Stimulated activated CD8-positive, alpha-beta memory T cell treated with anti-CD3 and anti-CD28 coated beads, Interleukin-4, amount 100 ng/mL, for 1 hour (primary cell): ENCODE measurements at regions not wholly inside any gene's neighbourhood (a gene's known extent, or its start where the extent isn't known, plus 50 kb on each side); places are given as distances from the start of the nearest gene placed in this dataset.

ENCODE experiments used
- DNase-seq, 2 donors: peaks; one replicate each; pipeline ENCODE4 v3.0.0-alpha.2; 2020; ENCODE audit warnings: low read depth in 2 of 2, low spot score in 1 of 2

DNA sequence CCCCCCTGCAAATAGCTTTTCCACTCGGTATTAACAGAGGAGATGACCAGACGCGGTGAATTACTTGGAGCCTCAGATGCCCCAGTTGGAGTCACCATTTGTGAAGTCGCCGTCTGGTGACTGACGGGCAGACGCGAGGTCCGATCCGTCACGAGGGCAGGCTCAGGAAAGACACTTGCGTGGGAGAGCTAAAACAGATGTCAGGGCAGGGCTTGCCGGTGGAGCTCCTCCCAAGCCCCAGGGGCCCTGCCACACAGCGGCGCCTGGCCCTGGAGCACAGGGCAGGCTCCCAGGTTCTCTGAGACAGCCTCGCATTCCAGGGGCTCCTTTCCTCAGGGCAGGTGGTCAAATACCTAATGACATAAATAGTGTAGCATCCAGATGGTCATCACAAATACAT, 348.3 kb downstream of the C16orf95 start:
- DNase-seq, result no peak

DNA sequence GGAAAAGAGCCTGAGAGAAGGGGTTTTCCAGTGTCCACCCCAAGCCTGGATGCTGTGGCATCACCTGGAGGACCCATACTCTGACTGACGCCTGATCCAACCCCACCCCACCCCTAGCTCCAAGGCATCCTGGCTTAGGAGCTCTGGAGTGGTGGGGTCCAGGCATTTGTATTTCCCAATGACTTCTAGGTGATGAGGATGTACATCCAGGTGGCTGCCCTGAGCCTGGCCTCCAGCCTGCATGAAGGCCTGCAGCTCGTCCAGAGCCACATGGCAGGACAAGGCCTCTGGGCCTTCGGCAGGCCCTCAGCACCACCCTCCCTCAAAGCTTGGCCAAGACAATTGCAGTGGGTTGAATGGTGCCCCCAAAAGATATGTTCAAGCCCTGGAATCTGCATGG, 347.5 kb downstream of the C16orf95 start:
- no peak for DNase-seq

DNA sequence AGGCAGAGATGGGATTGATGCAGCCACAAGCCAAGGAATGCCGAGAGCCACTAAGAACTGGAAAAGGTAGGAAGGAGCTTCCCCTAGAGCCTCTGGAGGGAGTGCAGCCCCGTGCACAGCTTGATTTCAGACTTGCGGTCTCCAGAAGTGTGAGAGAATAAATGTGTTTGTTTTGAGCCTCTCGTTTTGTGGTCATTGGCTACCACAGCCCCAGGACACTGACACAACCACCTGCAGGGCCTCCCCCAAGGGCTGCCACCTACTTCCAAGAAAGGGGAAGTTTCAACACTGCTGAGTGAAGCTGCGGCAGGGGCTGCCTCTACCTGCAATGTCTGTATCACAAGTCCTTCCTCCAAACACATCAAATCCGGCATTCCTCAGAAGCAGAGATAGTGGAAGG, 346.9 kb downstream of the C16orf95 start:
- no peak for DNase-seq

DNA sequence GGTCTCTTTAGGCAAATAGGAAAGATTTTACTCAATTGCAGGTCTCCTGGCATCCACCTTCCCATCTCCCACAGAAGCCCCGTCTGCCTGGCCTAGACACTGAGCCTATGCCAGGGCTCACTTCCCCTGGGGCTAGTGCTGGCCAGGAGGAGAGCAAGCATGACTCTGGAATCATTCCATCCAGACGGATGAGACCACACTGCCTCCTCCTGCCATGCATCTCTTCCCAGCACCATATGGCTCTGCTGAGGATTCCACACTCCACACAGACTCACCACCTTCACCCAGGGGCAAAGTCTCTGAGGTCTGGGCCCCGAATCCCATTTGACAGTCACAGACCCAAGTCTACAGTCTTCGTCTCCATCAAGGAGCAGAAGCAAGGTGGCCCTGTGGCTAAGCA, 346.5 kb downstream of the C16orf95 start:
- DNase-seq, result no peak

DNA sequence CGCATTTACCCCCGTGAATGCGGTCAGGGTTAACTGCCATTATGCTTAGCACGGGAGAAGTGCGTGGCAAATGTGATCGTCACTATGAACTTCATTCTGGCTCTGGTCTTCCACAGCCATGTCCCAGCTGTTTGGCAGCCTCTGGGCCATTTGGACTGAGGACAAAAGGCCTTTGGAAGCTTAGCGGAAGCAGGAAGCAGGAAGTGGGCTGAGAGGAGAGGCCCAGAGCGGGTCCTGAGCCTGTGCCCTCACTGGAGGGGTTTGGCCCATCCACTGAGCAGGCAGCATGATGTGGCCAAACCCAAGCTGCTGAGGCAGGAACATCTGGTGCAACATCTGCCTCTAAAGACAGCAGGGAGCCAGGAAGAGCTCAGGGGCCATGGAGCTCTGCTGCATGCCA, 345.9 kb downstream of the C16orf95 start:
- no peak for DNase-seq

DNA sequence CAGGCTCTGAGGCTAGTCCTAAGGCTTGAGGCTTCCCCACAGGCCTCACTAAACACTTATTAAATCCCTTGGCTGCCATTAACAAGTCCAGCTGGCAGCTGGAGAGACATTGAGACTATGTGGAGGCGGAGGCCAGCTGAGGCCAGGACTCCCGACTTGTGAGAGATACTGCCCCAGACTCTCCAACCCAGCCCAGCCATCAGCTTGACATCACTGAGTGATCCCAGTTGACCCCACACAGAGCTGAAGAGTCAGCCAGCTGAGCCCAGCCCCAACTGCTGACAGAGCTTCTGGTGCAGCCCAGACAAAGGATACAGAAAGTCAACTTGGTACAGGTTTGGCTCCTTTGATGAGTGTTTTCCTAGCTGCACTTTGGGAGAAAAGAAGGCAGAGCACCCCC, 343.1 kb downstream of the C16orf95 start:
- DNase-seq, result no peak

DNA sequence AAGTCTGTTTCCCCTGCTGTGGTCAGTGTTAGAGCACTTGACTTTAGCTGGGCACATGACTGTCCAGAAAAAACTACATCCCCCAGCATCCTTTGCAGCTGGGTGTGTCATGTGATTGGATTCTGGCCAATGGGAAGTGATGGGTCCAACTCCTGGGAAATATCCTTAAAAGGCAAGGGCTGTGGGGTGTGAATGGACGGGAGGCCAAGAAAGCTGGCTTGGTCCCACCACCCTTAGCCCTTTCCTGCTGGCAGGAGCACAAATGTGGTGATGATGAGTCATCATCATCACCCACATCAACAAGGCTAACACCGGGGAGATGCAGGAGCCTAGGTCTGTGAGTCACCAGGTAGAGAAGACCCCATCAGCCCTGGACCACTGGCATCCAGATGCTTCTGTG, 341.7 kb downstream of the C16orf95 start:
- DNase-seq, result no peak

DNA sequence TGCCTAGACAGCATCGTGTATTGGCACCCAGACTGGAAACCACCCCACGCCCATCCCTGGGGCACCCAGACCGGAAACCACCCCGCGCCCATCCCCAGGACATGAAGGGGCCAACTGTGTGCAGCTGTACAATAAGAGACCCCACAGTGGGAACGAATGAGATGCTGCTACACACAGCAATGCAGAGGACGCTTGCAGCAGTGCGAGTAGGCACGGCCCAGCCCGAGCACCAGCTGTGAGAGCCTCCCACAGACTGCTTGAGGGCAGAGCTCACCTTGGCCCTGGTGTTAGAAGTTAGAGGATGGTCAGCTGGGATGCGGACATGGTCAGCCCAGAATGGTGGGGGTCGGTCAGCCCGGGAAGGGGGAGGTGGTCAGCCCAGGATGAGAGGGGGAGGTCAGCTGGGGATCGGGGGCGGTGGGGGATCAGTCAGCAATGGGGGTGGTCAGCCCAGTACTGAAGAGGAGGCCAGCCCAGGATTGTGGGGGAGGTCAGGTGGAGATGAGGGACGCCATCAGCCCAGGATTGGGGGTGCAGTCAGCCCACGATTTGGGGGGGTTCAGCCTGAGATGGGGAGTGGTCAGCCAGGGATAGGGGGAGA, 340.0 kb downstream of the C16orf95 start:
- no peak for DNase-seq

DNA sequence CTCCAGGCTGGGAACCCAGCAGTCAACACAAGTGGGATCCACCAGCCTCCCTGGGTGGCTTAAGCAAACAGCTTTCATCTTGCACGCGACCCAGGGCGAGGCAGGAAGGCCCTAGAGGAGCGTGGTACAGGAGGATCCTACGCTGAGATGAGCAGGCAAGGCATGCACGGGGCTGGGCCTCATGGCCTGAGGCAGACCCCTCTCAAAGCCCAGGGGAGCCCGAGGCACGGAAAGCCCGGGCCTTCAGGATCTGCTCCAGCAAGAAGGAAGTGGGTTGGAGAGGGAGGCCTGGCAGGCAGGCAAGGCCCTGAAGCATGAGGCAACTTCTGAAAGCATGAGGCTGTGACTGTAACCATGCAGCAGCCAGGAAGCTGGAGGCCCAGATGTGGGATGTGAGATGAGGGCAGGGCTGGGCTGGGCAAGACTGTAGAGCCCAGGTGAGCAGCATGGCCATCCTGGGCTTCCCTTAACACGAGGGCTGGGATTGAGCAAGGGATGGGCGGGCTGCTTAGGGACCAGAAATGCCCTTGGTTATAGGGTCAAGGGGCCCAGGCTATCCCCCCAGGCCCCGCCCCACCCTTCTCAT, 338.7 kb downstream of the C16orf95 start:
- no peak for DNase-seq

DNA sequence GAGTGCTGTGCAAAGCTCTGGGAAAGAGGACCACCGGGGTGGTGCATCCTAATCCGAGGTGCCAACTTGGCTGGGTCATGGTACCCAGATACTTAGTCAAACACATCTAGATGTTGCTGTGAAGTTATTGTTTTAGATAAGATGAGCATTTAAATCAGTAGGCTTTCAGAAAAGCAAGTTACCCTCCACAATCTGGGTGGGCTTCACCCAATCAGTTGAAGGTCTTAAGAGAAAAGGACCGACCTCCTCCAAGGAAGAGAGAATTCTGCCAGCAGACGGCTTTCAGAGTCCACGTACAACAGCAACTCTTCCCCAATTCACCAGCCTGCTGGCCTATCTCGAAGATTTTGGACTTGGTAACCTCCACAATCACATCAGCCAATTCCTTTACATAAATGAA, 338.1 kb downstream of the C16orf95 start:
- DNase-seq, result no peak

DNA sequence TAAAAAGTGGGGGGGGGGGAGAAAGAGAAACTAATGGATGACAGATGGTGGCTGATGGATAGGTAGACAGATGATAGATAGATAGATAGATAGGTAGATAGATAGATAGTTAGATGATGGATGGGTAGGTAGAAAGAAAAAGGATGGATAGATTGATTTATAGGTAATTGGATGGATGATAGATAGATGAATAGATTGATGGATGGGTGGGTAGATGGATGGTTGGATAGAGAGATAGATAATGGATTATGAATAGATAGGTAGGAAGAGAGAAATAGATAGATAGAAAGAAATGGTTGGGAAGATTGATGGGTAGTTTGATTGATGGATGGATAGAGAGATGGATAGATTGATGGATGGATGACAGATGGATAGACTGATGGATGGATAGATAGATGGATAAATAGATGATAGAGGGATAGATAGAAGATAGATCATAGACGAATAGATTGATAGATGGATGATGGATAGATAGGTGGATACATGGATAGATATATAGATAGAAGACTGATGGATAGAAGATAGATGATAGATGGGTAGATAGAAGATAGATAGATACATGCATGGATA, 337.1 kb downstream of the C16orf95 start:
- no peak for DNase-seq

DNA sequence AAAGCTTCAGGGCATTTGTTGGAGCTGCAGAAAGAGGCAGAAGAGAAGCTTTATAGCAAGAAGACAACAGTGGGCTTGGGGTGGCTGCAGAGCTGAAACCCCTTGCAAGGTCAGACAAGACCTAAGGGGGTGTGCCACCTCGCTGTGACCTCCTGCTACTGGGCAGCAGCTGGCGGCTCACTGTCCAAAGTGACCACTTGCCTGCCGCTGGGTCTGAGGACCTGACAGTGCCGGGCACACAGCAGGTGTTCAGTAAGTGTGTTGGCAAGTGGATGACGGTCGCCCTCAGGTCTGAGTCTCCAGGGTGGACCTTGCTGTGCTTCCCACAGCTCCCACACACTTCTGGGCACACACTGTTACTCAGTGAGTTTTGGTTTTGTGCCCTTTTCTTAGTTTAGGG, 336.5 kb downstream of the C16orf95 start:
- DNase-seq, result no peak

DNA sequence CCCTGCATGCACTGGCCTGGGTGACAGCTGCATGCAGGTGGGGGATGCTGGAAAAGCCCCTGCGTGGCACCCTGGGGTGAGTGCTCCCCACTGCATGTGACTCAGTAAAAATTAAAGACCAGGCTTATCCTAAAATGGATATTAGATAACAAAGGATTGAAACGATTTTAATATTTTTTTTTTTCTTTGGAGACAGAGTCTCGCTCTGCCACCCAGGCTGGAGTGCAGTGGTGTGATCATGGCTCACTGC, 334.9 kb downstream of the C16orf95 start:
- DNase-seq, result no peak

DNA sequence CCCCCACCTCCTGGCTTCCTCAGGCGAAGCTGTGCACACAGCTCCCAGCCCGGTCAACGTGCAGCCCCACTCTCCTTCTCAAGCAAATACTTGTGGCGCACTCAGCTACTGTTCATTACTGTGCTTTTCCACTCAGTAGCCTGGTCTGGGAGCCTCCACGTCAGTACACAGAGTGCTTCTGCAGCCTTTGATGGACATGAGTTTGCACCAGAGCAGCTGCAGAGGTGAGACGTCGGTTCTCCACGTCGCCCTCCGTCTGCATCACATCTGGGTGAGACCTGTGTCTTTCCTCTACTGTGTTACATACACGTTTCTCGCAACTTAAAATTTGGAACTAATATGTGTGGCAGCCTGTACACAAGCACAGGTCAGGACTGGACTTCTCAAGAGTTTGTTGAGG, 334.3 kb downstream of the C16orf95 start:
- DNase-seq, result no peak

DNA sequence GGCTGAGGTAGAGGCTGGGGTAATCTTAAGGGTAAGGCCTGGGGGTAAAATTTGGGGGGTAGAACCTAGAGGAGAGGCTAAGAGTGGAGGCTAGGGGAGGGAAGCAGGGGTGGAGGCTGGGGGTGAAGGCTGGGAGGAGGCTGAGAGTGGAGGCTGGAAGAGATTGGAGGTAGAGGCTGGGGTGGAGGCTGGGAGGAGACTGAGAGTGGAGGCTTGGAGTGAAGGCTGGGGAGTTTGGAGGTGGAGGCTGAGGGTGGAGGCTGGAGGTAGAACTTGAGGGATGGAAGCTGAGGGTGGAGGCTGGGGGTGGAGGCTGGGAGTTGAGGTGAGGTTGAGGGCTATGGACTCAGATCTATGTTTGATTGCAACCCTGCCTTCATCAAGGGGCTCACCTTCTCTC, 333.6 kb downstream of the C16orf95 start:
- DNase-seq, result no peak

DNA sequence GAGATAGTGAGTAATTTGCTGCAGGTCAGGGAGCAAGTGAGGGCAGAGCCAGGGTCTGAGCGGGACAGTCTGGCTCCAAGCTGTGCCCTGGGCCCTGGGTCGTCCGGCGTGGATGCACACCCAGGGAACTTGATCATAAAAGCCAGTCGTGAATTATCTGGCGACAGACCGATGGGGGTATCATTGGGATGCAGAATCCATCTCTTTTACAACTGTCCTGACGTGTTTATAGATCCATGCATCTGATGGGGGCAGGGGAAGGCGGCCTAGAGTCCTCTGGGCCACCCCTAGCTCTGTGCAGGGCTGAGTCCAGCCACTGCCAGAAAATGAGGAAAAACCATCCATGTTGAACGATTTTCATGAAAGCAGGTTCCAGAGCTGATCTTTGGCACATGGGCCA, 332.8 kb downstream of the C16orf95 start:
- no peak for DNase-seq

DNA sequence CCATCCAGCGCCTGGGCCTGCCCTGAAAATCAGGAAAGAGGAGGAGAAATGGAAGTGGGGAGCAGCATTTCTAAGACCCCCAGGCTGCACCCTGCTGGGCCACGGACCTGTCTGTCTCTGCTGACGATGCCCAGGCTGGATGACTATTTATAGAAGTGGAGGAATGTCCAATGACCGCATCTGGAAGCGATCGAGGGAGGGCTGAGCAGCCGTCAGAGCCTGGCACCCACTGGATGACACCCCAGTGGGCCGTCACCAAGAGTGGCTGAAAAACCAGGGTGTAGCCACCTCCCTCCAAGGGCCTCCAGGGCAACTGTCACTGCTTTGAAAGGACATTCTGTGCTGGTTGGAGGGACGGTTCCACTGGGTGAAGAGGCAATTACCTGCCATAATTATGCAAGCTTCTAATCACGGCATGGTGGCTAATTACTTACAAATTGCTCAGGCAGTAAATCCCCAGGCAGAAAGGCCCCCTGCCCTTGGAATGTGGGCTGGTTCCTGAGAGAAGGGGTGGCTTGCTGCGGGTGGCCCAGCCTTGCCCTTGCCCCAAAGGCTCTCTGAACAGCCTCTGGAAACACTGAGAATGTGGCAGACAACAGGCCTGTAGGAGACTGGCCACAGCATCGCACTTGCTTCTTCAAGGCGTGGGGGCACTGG, 332.1 kb downstream of the C16orf95 start:
- DNase-seq, result no peak

DNA sequence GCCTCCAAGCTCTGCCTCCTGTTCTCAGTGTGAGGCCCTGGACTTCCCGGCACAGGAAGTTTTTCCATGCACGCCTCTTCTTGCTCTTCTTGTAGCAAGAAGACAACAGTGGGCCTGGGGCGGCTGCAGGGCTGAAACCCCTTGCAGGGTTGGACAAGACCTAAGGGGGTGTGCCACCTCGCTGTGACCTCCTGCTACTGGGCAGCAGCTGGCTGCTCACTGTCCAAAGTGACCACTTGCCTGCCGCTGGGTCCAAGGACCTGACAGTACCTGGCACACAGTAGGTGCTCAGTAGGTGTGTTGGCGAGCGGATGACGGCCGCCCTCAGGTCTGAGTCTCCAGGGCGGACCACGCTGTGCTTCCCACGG, 331.6 kb downstream of the C16orf95 start:
- DNase-seq, result no peak

DNA sequence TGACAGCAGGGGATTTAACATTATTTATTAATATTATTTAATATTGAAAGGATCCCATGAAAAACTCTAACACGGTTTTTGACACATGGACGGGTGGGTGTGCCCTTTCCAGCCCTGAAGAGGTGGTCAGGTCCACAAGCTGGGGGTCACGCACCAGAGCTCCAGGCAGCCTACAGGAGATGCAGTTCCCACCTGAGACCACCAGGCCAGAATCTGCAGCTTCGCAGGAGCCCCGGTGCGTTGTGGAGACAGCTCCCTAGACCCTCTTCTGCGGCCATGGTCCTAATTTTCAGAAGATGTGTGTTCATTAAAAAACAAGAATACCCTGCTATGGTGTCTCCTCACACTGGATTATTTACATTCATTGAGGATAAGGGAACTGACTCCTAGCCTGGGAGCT, 331.1 kb downstream of the C16orf95 start:
- DNase-seq, result no peak

DNA sequence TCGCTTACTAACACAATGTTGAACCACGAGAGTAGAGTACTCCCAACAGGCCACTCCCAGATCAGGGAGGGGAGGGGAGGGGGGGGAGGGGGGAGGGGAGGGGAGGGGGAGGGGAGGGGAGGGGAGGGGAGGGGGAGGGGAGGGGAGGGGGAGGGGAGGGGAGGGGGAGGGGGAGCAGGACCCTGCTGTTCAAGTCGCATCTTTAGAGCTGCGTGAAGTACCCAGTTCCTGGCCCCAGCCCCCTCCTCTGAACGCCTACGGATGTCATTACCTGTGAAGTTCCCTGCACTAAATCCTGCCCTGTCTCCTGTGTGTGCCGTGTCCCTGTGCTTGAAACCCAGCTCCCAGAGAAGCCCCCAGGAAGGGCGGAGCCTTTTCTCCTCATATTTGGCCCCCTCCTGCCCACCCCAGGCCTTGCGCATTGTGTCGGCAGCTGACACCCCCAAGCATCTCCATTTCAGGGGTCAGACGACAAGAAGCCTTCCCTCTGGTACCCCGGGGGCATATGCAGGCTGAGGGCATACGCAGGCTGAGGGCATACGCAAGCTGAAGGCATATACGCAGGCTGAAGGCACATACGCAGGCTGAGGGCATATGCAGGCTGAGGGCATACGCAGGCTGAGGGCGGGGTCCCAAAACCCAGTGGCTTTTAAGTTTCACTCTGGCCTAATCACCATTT, 330.2 kb downstream of the C16orf95 start:
- no peak for DNase-seq

DNA sequence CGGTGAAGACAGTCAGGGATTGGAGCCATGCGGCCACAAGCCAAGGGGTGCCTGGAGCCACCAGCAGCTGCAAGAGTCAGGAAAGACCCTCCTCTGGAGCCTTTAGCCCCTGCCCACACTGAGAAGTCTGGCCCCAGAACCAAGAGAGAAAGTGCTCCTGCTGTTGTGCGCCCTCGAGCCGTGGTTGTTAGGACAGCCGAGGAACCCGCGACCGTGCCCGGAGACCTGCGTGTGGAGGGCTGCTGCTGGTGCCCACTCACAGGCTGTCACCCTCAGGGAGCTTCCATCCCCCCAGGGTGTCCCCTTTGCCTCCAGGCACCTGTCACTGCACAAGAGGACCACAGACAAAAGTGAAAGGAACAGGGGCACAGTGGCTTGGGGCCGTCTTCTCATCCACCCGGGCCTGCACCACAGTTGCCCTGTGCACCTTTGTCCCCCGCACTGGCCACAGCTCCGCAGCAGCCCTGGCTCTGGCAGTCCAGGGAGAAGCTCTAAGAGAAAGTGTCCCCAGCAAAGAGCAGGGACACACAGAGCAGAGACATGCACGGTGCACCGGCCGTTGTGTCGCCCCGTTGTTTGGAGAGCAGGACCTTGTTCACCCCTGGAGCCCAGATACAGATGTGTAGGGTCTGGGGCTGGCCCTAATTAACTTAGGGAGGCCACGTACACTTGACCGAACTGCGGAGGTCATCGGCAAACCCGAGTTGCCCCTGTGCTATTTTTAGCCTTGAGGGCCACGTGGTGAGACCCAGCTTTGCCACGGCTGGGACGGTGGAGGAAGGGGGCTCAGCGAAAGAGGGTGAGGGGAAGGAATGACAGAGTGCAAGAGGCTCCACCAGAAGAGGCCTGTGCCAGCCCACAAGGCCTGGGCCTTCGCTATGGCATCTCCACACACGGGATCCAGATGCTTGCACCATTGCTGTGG, 329.2 kb downstream of the C16orf95 start:
- DNase-seq, result no peak
